ENCODE measurements at regions not wholly inside any gene's neighbourhood (a gene's known extent, or its start where the extent isn't known, plus 50 kb on each side); places are given as distances from the start of the nearest gene placed in this dataset.

DNA sequence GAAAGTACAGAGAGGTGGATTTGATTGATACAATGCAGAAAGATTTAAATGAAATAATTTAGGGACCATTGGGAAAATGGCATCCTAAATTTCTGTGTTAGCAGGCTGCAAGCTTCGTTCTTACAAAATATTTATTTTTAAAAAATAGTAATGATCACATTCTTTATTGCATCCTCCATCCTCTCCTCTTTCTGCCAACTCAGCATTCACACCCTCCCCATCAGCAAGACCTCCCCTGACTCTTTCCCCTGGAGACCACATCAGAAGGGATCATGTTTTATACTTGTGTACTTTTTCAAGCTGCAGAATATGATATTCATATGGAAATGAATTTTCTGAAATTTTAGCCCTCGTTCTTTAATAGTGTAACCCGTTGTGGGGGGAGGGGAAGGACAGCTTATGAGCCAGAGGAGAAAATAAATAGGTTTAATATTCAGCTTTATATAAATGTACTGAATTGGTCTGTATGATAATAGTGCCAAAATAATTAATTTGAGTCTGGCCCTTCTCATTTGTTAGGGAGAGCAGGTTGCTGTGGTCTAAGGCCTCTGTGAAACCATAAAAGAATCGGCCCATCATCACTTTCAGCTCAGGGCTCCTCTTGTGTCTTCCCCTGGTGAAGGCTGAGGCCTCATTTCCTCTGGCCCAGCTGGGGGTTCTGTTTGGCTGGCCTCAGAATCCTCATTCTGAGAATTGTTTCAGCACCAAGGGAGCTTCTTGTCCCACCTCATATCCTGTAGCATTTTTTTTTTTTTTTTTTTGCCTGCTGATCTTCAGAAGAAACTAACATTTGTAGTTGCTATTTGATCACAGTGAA, 330.8 kb downstream of the TXNL1 start:
- no peaks in the 10 kb centered on the region for H3K4me1 ChIP-seq
- no peak overlapping the region for H3K4me3 Mint-ChIP-seq (ENCODE audit: unreplicated experiment)
- H3K36me3 ChIP-seq (ENCODE audit: control insufficient read depth, insufficient read depth, low read length), result no peaks in the 10 kb centered on the region
- DNase-seq, result no peak
- TF ChIP-seq, protein P1, sequence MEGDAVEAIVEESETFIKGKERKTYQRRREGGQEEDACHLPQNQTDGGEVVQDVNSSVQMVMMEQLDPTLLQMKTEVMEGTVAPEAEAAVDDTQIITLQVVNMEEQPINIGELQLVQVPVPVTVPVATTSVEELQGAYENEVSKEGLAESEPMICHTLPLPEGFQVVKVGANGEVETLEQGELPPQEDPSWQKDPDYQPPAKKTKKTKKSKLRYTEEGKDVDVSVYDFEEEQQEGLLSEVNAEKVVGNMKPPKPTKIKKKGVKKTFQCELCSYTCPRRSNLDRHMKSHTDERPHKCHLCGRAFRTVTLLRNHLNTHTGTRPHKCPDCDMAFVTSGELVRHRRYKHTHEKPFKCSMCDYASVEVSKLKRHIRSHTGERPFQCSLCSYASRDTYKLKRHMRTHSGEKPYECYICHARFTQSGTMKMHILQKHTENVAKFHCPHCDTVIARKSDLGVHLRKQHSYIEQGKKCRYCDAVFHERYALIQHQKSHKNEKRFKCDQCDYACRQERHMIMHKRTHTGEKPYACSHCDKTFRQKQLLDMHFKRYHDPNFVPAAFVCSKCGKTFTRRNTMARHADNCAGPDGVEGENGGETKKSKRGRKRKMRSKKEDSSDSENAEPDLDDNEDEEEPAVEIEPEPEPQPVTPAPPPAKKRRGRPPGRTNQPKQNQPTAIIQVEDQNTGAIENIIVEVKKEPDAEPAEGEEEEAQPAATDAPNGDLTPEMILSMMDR (IDR thresholded peaks at IDR 0.05; ENCODE audit: insufficient read depth in 1 of 2, low read depth in 1 of 2, low read length in 1 of 2, severe bottlenecking in 1 of 2, unreplicated experiment in 1 of 2), result no peak
- ChIA-PET CTCF (no interaction called here), POLR2A (no interaction called here)
- no TSS peak for BruUV-seq (replicated peaks)
- H3K9me3 ChIP-seq, result no peaks in the 10 kb centered on the region
- no peaks in the 10 kb centered on the region for H3K27me3 ChIP-seq (replicated peaks; ENCODE audit: control insufficient read depth, insufficient read depth, low read length)
- H3K36me3 Mint-ChIP-seq (ENCODE audit: insufficient read depth, unreplicated experiment), result no peaks in the 10 kb centered on the region
- H3K27me3 Mint-ChIP-seq (ENCODE audit: insufficient read depth, unreplicated experiment), result peaks cover 19% of the 10 kb centered on the region
- no peak overlapping the region for H3K4me3 ChIP-seq (ENCODE audit: low read depth, low read length)
- intact Hi-C loops (cut with micrococcal nuclease; ENCODE audit: unreplicated experiment), result no loop called here
- H3K9me3 Mint-ChIP-seq (ENCODE audit: unreplicated experiment), result no peaks in the 10 kb centered on the region
- H3K27ac Mint-ChIP-seq (ENCODE audit: unreplicated experiment), result no peak overlapping the region
- no peaks in the 10 kb centered on the region for H3K4me1 Mint-ChIP-seq (ENCODE audit: low read depth, unreplicated experiment)

GRCh38 chr18:56306797-56307196, 331.6 kb downstream of the TXNL1 start:
- Histone ChIP-seq H3K27me3 (replicated peaks; ENCODE audit: control insufficient read depth, insufficient read depth, low read length) (no peaks in the 10 kb centered on the region), H3K36me3 (ENCODE audit: control insufficient read depth, insufficient read depth, low read length) (no peaks in the 10 kb centered on the region), H3K4me1 (no peaks in the 10 kb centered on the region), H3K9me3 (no peaks in the 10 kb centered on the region), H3K4me3 (ENCODE audit: low read depth, low read length) (no peak overlapping the region)
- Mint-ChIP-seq H3K4me3 (ENCODE audit: unreplicated experiment) (no peak overlapping the region), H3K36me3 (ENCODE audit: insufficient read depth, unreplicated experiment) (no peaks in the 10 kb centered on the region), H3K27me3 (ENCODE audit: insufficient read depth, unreplicated experiment) (peaks cover 19% of the 10 kb centered on the region), H3K27ac (ENCODE audit: unreplicated experiment) (no peak overlapping the region), H3K4me1 (ENCODE audit: low read depth, unreplicated experiment) (no peaks in the 10 kb centered on the region), H3K9me3 (ENCODE audit: unreplicated experiment) (no peaks in the 10 kb centered on the region)
- ChIA-PET POLR2A (no interaction called here), CTCF (no interaction called here)
- TF ChIP-seq, protein P1 (IDR thresholded peaks at IDR 0.05; ENCODE audit: insufficient read depth in 1 of 2, low read depth in 1 of 2, low read length in 1 of 2, severe bottlenecking in 1 of 2, unreplicated experiment in 1 of 2), result no peak
- intact Hi-C loops (cut with micrococcal nuclease; ENCODE audit: unreplicated experiment), result no loop called here
- no peak for DNase-seq
- BruUV-seq (replicated peaks), result no TSS peak

DNA sequence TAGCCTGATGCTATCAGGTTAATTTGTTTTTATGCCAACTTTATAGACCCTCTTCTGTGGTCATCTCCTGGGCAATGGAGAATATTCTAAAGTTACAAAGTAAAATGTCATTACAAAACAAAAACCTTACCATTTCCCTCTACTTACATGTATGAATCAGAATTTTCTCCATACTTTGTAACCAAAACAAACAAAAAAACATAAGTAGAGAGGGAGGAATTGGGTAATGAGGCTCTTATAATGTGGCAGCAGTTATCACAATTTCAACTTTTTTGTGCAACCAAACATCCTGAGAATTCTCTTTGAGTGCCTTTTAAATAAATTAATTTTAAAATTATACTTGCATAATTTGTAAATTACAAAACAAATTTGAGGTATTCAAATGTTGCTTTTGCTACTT, 332.8 kb downstream of the TXNL1 start:
- no peak overlapping the region for H3K4me3 ChIP-seq (ENCODE audit: low read depth, low read length)
- Mint-ChIP-seq H3K4me1 (ENCODE audit: low read depth, unreplicated experiment) (no peaks in the 10 kb centered on the region), H3K27me3 (ENCODE audit: insufficient read depth, unreplicated experiment) (peaks cover 15% of the 10 kb centered on the region), H3K36me3 (ENCODE audit: insufficient read depth, unreplicated experiment) (no peaks in the 10 kb centered on the region), H3K9me3 (ENCODE audit: unreplicated experiment) (no peaks in the 10 kb centered on the region), H3K4me3 (ENCODE audit: unreplicated experiment) (no peak overlapping the region), H3K27ac (ENCODE audit: unreplicated experiment) (no peak overlapping the region)
- no peaks in the 10 kb centered on the region for H3K36me3 ChIP-seq (ENCODE audit: control insufficient read depth, insufficient read depth, low read length)
- no peaks in the 10 kb centered on the region for H3K27me3 ChIP-seq (replicated peaks; ENCODE audit: control insufficient read depth, insufficient read depth, low read length)
- TF ChIP-seq, protein P1 (IDR thresholded peaks at IDR 0.05; ENCODE audit: insufficient read depth in 1 of 2, low read depth in 1 of 2, low read length in 1 of 2, severe bottlenecking in 1 of 2, unreplicated experiment in 1 of 2), result no peak
- no peaks in the 10 kb centered on the region for H3K4me1 ChIP-seq
- BruUV-seq (replicated peaks), result no TSS peak
- CTCF ChIA-PET, result no interaction called here
- POLR2A ChIA-PET, result no interaction called here
- intact Hi-C loops (cut with micrococcal nuclease; ENCODE audit: unreplicated experiment), result no loop called here
- H3K9me3 ChIP-seq, result no peaks in the 10 kb centered on the region
- no peak for DNase-seq

Data from Caco-2 (cell line).